ENCODE measurements at regions not wholly inside any gene's neighbourhood (a gene's known extent, or its start where the extent isn't known, plus 50 kb on each side); places are given as distances from the start of the nearest gene placed in this dataset.

DNA sequence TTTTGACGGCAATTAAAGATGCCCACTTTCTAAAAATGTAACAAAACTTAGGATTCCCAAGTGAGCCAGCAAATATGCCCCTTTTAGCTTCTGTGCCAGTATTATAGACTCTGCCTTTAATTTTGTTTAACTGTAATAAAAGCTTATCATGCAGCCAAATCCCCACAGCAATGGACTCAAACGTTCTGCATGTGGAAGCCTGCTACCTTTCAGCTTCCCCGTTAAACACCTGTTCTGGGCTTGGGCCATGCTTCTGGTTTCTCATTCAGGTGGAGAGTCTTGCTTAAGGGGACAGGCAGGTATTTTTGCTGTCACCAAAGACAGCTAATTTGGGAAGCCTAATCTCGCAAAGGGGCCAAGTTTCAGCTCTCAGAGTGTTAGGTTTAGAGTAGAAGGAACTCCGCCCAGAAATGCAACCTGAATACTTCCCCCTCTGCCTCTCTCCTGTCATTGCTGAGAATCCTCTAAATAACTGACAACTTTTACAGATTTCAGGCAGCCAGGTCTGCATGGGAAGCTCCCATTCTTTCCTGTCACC lies 399.4 kb upstream of the ATP11B start:
- no peak overlapping the region for H3K27ac ChIP-seq
- no peak for TF ChIP-seq ZFX (IDR thresholded peaks at IDR 0.05)
- TF ChIP-seq, protein P1, sequence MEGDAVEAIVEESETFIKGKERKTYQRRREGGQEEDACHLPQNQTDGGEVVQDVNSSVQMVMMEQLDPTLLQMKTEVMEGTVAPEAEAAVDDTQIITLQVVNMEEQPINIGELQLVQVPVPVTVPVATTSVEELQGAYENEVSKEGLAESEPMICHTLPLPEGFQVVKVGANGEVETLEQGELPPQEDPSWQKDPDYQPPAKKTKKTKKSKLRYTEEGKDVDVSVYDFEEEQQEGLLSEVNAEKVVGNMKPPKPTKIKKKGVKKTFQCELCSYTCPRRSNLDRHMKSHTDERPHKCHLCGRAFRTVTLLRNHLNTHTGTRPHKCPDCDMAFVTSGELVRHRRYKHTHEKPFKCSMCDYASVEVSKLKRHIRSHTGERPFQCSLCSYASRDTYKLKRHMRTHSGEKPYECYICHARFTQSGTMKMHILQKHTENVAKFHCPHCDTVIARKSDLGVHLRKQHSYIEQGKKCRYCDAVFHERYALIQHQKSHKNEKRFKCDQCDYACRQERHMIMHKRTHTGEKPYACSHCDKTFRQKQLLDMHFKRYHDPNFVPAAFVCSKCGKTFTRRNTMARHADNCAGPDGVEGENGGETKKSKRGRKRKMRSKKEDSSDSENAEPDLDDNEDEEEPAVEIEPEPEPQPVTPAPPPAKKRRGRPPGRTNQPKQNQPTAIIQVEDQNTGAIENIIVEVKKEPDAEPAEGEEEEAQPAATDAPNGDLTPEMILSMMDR (conservative IDR thresholded peaks at IDR 0.05): no peak

DNA sequence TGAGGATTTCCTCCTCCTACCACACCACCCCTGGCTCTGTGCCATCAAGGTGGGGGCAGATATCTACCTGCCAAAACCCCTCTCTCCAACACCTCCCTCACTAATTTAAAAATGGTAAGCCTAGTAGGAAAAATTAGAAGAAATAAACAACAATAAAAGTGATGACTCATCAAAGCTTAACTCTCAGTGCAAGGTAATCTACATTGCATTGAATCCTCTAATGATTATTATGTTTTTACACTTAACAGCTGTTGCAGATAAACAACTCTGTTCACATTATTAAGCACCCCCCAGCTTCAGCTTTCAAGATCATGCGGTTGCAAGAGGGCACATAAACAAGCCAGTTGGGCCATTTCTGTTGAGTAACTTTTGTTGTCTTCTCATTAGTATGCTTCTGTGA lies 396.1 kb upstream of the ATP11B start:
- TF ChIP-seq ZFX (IDR thresholded peaks at IDR 0.05): no peak
- TF ChIP-seq, protein P1 (conservative IDR thresholded peaks at IDR 0.05): no peak
- H3K27ac ChIP-seq: no peak overlapping the region

DNA sequence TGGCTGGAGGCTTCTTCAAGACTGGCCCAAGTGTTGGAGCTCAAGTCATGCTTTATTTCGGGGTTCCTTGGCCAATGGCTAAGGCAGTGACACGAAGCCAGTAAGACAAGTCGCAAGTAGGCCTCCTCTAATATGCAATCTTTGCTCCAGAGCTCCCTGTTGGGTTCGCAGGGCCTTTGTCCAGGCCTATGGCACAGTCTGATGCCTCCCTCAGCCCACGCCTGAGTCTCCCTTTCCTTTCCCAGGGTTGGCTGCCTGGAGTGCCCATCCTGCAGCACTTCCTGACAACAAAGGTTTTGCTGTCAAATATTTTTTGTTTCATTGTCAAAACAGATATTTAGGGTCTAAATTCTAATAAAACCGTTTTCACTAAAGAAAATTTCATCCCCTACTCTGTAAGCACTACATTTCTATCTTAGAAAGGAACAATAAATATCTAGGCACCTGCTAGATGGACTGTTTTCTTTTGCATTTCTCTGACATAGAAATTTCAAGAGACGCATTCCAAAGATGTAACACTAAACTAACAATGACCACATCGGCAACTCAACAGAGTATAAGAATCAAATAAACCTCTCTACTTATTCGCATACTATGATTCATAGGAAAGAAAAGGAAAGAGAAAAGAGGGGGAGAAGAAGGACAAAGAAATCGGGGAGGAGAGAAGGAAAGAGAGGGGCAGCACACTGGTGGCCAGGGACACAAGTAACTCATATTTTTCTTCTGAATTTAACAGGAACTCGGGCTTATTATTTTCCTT lies 393.1 kb upstream of the ATP11B start:
- no peak overlapping the region for H3K27ac ChIP-seq
- TF ChIP-seq, protein P1 (conservative IDR thresholded peaks at IDR 0.05): no peak
- TF ChIP-seq ZFX (IDR thresholded peaks at IDR 0.05): no peak

DNA sequence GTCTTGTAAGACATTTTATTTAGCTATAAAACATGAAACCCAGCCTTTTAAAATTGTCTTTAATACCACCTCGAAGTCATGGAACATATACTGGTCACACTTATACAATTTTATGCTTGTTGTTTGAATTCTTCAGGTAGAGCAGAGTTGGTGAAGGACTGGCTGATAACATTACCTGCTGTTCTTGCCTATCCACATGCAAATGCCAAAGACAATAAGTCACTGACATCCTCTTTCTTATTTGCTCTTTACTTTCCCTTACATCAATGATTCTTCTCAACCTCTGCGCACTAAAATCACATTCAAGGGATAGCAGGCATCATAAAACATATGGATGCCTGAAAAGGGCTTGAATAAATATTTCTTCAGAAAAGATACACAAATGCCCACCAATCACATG lies 392.5 kb upstream of the ATP11B start:
- H3K27ac ChIP-seq: no peak overlapping the region
- no peak for TF ChIP-seq ZFX (IDR thresholded peaks at IDR 0.05)
- TF ChIP-seq, protein P1 (conservative IDR thresholded peaks at IDR 0.05): no peak

DNA sequence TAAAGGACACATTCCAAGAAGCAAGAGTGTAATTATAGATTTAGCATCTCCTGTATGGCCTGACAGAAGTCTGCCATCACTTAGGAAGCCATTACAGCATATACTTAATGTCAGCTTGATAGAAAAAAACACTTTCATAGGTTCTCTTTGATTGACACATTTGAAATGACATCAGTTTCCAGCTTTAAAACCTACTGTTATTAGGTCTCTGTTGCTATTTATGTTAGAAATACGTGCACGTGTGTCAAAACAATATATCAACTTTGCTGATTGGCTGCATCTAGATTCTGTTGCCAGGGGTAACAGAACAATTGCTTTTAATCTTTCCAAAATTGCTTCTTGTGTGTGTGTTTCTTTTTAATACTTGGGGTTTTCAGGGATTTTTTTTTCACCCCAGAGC lies 389.3 kb upstream of the ATP11B start:
- no peak overlapping the region for H3K27ac ChIP-seq
- no peak for TF ChIP-seq ZFX (IDR thresholded peaks at IDR 0.05)
- TF ChIP-seq, protein P1 (conservative IDR thresholded peaks at IDR 0.05): no peak

DNA sequence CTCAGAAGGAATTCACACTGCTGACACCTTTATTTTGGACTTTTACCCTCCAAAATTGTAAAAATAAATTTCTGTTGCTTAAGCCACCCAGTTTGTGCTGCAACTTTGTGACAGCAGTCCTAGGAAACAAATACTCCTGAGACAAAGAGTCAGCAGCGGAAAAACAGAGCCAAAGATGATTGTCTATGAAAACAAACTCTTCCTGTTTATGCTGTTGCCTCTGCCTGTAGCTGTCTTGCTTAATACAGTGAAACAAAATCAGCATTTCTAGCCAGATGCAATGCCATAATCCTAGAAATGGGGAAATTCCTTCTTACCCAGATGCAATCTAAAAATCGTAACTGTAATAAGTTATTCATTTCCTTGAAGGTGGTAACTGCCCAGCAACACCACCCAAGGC lies 387.5 kb upstream of the ATP11B start:
- TF ChIP-seq, protein P1 (conservative IDR thresholded peaks at IDR 0.05): no peak
- H3K27ac ChIP-seq: no peak overlapping the region

DNA sequence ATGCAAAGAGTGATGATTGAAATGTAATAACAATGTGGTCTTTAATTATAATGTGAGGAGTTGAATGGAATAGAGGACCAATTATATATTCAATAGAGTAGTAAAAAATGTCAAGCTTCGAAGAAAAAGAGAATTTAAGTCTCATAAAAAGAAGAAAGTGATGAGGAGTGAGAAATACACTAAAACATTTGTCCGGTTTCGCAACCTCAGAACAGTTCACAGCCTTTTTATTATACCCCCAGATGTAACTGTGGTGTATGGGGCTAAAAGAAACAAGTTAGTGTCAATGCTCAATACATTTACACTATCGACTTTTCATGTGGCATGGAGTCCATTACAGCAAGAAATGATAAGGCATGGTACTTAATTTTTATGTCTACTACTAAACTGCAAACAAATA lies 386.5 kb upstream of the ATP11B start:
- H3K27ac ChIP-seq: no peak overlapping the region
- TF ChIP-seq ZFX (IDR thresholded peaks at IDR 0.05): no peak
- TF ChIP-seq, protein P1 (conservative IDR thresholded peaks at IDR 0.05): no peak

Data from C4-2B (cell line).